ENCODE measurements at regions not wholly inside any gene's neighbourhood (a gene's known extent, or its start where the extent isn't known, plus 50 kb on each side); places are given as distances from the start of the nearest gene placed in this dataset.

DNA sequence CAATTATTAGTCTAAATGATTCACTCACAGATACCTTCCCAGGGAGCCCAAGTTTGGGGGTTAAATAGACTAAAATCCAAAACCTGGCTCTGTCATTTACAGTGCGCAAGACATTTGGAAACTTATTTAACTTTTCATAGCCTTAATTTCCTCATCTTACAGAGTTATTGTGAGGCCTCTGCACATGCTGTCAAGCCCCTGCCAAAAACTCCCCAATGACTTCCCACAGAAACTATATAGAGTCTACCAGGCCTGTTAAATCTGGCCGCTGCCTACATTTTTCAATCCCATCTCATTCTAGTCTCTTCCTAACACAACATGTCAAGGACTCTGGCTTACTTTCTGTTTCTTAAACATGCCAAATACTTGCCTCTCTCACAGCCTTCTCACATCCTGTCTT is 412.5 kb downstream of the ELAVL2 start:
- no peaks in the 10 kb centered on the region for H3K27me3 ChIP-seq (ENCODE audit: control insufficient read depth, insufficient read depth, low read length)
- H3K79me1 ChIP-seq (ENCODE audit: low read depth in 1 of 2, low read length in 2 of 2), result no peaks in the 10 kb centered on the region
- H2BK120ac ChIP-seq (ENCODE audit: low read depth, low read length), result no peak overlapping the region
- no TSS peak for BruUV-seq (replicated peaks)
- no peak overlapping the region for H3K9ac ChIP-seq (ENCODE audit: low read depth, low read length)
- no peak for TF ChIP-seq FOS (IDR thresholded peaks at IDR 0.05; ENCODE audit: low read depth, low read length)
- no peak for TF ChIP-seq CHD1 (IDR thresholded peaks at IDR 0.05; ENCODE audit: low read depth, low read length)
- no peak for TF ChIP-seq MAZ (IDR thresholded peaks at IDR 0.05; ENCODE audit: borderline replicate concordance, low read depth, low read length)
- TF ChIP-seq, protein P1, sequence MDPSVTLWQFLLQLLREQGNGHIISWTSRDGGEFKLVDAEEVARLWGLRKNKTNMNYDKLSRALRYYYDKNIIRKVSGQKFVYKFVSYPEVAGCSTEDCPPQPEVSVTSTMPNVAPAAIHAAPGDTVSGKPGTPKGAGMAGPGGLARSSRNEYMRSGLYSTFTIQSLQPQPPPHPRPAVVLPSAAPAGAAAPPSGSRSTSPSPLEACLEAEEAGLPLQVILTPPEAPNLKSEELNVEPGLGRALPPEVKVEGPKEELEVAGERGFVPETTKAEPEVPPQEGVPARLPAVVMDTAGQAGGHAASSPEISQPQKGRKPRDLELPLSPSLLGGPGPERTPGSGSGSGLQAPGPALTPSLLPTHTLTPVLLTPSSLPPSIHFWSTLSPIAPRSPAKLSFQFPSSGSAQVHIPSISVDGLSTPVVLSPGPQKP (IDR thresholded peaks at IDR 0.05; ENCODE audit: borderline replicate concordance, low read depth, low read length), result no peak
- no peak for TF ChIP-seq MAFK (IDR thresholded peaks at IDR 0.05; ENCODE audit: low read depth, low read length)
- no peak for TF ChIP-seq RAD21 (IDR thresholded peaks at IDR 0.05; ENCODE audit: low read length)
- no peak for TF ChIP-seq CEBPB (IDR thresholded peaks at IDR 0.05; ENCODE audit: low read depth, low read length)
- TF ChIP-seq SMC3 (IDR thresholded peaks at IDR 0.05; ENCODE audit: low read depth, low read length), result no peak
- TF ChIP-seq RCOR1 (IDR thresholded peaks at IDR 0.05; ENCODE audit: insufficient replicate concordance, low read length), result no peak
- TF ChIP-seq RFX5 (IDR thresholded peaks at IDR 0.05; ENCODE audit: low read depth, low read length), result no peak
- no peak for TF ChIP-seq NFE2L2 (IDR thresholded peaks at IDR 0.05; ENCODE audit: low read depth, low read length)
- TF ChIP-seq POLR2A (IDR thresholded peaks at IDR 0.05; ENCODE audit: low read depth, low read length), result no peak
- no peak for TF ChIP-seq MXI1 (IDR thresholded peaks at IDR 0.05; ENCODE audit: borderline replicate concordance, low read depth, low read length)
- no peak overlapping the region for H4K8ac ChIP-seq (ENCODE audit: low read depth in 2 of 2, low read length in 2 of 2)
- H3K4ac ChIP-seq (ENCODE audit: low read depth, low read length), result no peak overlapping the region
- H2AK9ac ChIP-seq (replicated peaks; ENCODE audit: low read depth, low read length, poor library complexity), result no peak overlapping the region
- H3K36me3 ChIP-seq (ENCODE audit: control insufficient read depth, insufficient read depth, low read length), result no peaks in the 10 kb centered on the region
- WGBS, 2 experiments (ENCODE audit: extremely low coverage in 2 of 2, insufficient read length in 1 of 2), result 72% methylated on average over 2 of the region's 2 CpGs; no CpG with 5 or more reads in 1 of the 2 experiments
- H2AFZ ChIP-seq (replicated peaks; ENCODE audit: low read length, poor library complexity), result no peak overlapping the region
- no peak overlapping the region for H4K91ac ChIP-seq (ENCODE audit: insufficient read depth, low read depth, low read length)
- no peaks in the 10 kb centered on the region for H3K4me1 ChIP-seq (ENCODE audit: control insufficient read depth, insufficient read depth, low read length)
- H3K9me3 ChIP-seq (ENCODE audit: control insufficient read depth, insufficient read depth, low read length), result no peaks in the 10 kb centered on the region; the same call in 1 of the 2 replicates
- ATAC-seq (ENCODE audit: low read depth) (no peak), DNase-seq (no peak)
- dilution Hi-C loops (cut with HindIII; ENCODE audit: low sequenced_read_pairs, unreplicated experiment), result no loop called here
- no peak overlapping the region for H2BK20ac ChIP-seq (ENCODE audit: low read depth, low read length)
- no peak overlapping the region for H2AK5ac ChIP-seq (ENCODE audit: low read depth, low read length)
- no peaks in the 10 kb centered on the region for H3K9me1 ChIP-seq (ENCODE audit: insufficient read depth, low read length)
- no peak overlapping the region for H3K27ac ChIP-seq (ENCODE audit: insufficient read depth, low read length)
- ChIA-PET CTCF (no interaction called here), POLR2A (ENCODE audit: unreplicated experiment) (no interaction called here)
- no peak overlapping the region for H3K4me3 ChIP-seq (ENCODE audit: insufficient read depth, low read depth, low read length)
- no peak overlapping the region for H2BK15ac ChIP-seq (ENCODE audit: low read depth, low read length)
- no peak overlapping the region for H3K4me2 ChIP-seq (ENCODE audit: low read depth, low read length)
- H4K20me1 ChIP-seq (ENCODE audit: insufficient read depth, low read length), result no peaks in the 10 kb centered on the region
- in situ Hi-C loops (cut with MboI; ENCODE audit: low sequenced_read_pairs), result no loop called here
- no peak overlapping the region for H3K14ac ChIP-seq (replicated peaks; ENCODE audit: low read depth, low read length)
- intact Hi-C loops (cut with micrococcal nuclease), result no loop called here
- H3K56ac ChIP-seq (ENCODE audit: extremely low read depth, insufficient read depth, low read length), result no peak overlapping the region
- no peak overlapping the region for H2BK5ac ChIP-seq (ENCODE audit: low read depth, low read length, poor library complexity, severe bottlenecking)
- H4K5ac ChIP-seq (ENCODE audit: low read depth, low read length), result no peak overlapping the region
- no peak overlapping the region for H3K18ac ChIP-seq (ENCODE audit: low read depth, low read length)
- H3K23ac ChIP-seq (ENCODE audit: low read depth, low read length), result no peak overlapping the region

Data from IMR-90 (cell line).